ENCODE measurements at regions not wholly inside any gene's neighbourhood (a gene's known extent, or its start where the extent isn't known, plus 50 kb on each side); places are given as distances from the start of the nearest gene placed in this dataset.
A peak's percentile ranks its signal among the peaks of the same experiment; 100 is the strongest.

DNA sequence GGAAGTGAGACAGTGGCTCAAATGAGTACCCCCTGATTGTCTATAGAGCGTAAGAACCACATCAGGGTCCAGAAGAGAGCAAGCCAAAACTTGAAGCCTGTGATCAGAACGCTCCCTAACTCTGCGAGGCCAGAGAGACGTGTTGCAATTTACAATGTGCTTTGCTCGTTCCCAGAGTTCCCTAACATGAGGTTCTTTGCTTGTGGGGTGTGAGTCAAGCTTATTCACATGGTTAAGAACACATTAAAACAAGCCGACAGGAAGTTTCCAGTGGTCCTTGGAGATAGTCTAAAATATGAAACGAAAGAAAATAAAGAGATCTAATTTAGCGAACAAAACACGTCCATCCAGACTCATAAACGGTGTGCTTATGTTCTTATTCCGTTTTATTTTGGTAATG, 702.3 kb downstream of the TRIML1 start:
- Mint-ChIP-seq H3K9me3 (no peaks in the 10 kb centered on the region), H3K27me3 (ENCODE audit: low read depth) (no peaks in the 10 kb centered on the region), H3K4me3 (no peak overlapping the region), H3K4me1 (no peaks in the 10 kb centered on the region), H3K36me3 (ENCODE audit: low read depth) (no peaks in the 10 kb centered on the region), H3K27ac (no peak overlapping the region)
- TF ChIP-seq, protein P1, sequence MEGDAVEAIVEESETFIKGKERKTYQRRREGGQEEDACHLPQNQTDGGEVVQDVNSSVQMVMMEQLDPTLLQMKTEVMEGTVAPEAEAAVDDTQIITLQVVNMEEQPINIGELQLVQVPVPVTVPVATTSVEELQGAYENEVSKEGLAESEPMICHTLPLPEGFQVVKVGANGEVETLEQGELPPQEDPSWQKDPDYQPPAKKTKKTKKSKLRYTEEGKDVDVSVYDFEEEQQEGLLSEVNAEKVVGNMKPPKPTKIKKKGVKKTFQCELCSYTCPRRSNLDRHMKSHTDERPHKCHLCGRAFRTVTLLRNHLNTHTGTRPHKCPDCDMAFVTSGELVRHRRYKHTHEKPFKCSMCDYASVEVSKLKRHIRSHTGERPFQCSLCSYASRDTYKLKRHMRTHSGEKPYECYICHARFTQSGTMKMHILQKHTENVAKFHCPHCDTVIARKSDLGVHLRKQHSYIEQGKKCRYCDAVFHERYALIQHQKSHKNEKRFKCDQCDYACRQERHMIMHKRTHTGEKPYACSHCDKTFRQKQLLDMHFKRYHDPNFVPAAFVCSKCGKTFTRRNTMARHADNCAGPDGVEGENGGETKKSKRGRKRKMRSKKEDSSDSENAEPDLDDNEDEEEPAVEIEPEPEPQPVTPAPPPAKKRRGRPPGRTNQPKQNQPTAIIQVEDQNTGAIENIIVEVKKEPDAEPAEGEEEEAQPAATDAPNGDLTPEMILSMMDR (IDR thresholded peaks at IDR 0.05; ENCODE audit: unreplicated experiment in 3 of 3) = no peak

DNA sequence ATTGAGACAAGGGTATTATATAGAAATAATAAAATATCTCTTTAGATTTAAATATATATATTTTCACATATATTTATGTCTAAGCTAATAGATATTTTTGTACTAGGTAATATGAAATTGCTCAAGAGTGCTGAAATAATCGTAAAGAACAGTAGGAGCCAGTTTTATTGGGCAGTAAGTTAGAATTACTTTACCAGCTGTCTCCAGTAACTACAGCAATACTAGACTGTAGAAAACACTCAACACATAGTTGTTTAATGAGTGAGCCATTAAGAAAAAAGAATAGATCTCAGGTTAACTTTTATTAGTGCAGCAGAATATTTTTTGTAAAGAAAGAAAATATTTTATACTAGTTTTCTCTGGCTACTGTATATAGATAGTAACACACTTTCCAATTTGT, 715.2 kb downstream of the TRIML1 start:
- Mint-ChIP-seq H3K36me3 (ENCODE audit: low read depth) (no peaks in the 10 kb centered on the region), H3K27me3 (ENCODE audit: low read depth) (no peaks in the 10 kb centered on the region), H3K4me1 (no peaks in the 10 kb centered on the region), H3K4me3 (no peak overlapping the region), H3K27ac (no peak overlapping the region), H3K9me3 (peaks cover 18% of the 10 kb centered on the region)
- TF ChIP-seq, protein P1 (IDR thresholded peaks at IDR 0.05; ENCODE audit: unreplicated experiment in 3 of 3) = no peak

DNA sequence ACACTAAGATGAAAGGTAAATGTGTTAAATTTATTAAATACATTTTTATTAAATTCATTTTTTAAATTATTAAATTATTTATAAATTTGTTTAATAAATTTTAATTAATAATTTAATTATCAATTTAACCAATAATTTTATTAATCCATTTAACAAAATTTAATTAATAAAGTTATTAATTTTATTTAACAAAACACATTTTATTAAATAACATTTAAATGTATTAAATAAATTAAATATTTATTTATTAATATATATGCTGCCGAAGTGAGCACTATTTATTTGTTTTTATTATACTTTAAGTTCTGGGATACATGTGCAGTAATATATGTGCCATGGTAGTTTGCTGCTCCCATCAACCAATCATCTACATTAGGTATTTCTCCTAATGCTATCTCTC, 719.5 kb downstream of the TRIML1 start:
- Mint-ChIP-seq H3K9me3 (peaks cover 18% of the 10 kb centered on the region), H3K27me3 (ENCODE audit: low read depth) (no peaks in the 10 kb centered on the region), H3K36me3 (ENCODE audit: low read depth) (no peaks in the 10 kb centered on the region), H3K27ac (no peak overlapping the region), H3K4me1 (no peaks in the 10 kb centered on the region), H3K4me3 (no peak overlapping the region)
- TF ChIP-seq, protein P1 (IDR thresholded peaks at IDR 0.05; ENCODE audit: unreplicated experiment in 3 of 3) = no peak

DNA sequence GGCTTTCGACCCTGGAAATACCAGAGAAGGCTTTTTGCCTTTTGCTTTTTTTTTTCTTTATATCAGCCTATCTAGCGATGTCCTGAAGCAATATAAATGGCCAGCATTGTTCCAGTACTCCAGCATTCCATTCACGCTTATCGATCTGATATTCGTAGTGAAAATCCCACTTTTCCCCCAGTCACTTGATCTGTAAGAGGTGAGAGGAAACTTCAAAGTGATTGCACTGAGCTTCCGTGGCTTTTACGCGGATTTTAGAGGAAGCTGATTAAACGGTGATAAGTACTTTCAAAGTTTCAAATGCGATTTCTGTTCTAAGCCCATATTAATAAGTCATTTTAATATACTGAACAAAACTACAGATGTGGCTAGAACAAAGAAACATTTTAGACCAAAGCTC, 725.5 kb downstream of the TRIML1 start:
- Mint-ChIP-seq H3K4me3 (no peak overlapping the region), H3K4me1 (peaks cover 4% of the 10 kb centered on the region), H3K9me3 (peaks cover 15% of the 10 kb centered on the region), H3K36me3 (ENCODE audit: low read depth) (no peaks in the 10 kb centered on the region), H3K27ac (no peak overlapping the region), H3K27me3 (ENCODE audit: low read depth) (no peaks in the 10 kb centered on the region)
- TF ChIP-seq, protein P1 (IDR thresholded peaks at IDR 0.05; ENCODE audit: unreplicated experiment in 3 of 3) = no peak

DNA sequence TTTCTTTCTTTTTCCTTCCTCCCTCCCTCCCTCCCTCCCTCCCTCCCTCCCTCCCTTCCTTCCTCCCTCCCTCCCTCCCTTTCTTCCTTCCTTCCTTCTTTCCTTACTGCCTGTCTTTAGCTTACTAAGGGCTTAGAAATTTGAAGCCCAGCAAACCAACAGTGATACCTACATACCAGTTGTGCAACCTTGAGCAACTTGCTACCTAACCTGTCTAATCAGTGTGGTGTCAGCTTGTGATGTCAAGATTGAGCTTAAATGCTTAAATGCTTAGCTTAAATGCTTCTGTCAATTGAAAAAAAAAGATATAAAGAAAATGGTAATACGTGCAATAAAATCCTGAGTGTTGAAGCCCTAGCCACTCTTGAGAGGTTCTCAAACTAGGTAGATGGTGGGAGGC, 728.6 kb downstream of the TRIML1 start:
- Mint-ChIP-seq H3K9me3 (peaks cover 5% of the 10 kb centered on the region), H3K4me1 (peaks cover 10% of the 10 kb centered on the region), H3K27ac (no peak overlapping the region), H3K4me3 (no peak overlapping the region), H3K36me3 (ENCODE audit: low read depth) (no peaks in the 10 kb centered on the region), H3K27me3 (ENCODE audit: low read depth) (peaks cover 3% of the 10 kb centered on the region)
- TF ChIP-seq, protein P1 (IDR thresholded peaks at IDR 0.05; ENCODE audit: unreplicated experiment in 3 of 3) = no peak

DNA sequence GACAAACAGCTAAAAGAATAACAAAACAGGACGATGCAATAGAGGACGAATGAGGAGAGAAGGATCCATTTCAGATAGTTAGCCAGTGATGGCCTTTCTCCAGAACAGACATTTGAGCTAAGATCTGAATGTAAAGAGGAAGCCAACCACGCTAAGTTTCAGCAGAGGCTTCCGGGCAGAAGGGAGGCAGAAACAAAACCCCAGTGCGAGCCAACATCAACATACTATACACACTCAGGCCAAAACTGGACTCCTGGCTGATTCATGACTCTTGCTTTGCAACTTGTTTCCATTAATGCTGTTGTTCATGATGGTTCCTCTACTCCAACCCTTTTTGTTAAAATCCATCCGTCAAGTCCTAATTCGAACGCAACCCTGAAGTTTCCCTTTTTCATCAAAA, 730.3 kb downstream of the TRIML1 start:
- Mint-ChIP-seq H3K4me3 (no peak overlapping the region), H3K27ac (peak overlapping the region in 2 of 3 experiments; percentile 23 to 54), H3K9me3 (peaks cover 3% of the 10 kb centered on the region), H3K4me1 (peaks cover 10% of the 10 kb centered on the region), H3K27me3 (ENCODE audit: low read depth) (peaks cover 4% of the 10 kb centered on the region), H3K36me3 (ENCODE audit: low read depth) (no peaks in the 10 kb centered on the region)
- TF ChIP-seq, protein P1 (IDR thresholded peaks at IDR 0.05; ENCODE audit: unreplicated experiment in 3 of 3) = no peak

Measured in nephron (organoid).